ENCODE measurements at regions not wholly inside any gene's neighbourhood (a gene's known extent, or its start where the extent isn't known, plus 50 kb on each side); places are given as distances from the start of the nearest gene placed in this dataset.

DNA sequence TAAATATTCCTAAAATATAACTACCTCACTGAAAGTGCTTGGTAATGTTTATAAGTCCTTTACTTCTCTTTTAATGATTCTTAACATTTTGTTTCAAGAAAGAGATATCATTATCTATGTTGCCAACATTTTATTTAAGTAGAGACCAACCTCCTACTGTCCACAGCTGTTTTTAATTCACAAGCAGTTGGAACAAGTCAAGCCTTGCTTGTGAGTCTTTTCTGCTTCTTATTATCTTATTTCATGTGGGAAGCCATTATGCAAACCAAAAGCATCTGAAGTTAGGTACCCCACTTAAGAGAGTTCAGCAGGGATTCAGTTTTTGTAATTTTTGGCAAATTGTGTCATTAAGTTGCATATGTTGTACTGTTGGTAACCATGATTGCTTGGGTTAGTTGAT is 1714.5 kb downstream of the GRIK2 start:
- TF ChIP-seq, protein P1, sequence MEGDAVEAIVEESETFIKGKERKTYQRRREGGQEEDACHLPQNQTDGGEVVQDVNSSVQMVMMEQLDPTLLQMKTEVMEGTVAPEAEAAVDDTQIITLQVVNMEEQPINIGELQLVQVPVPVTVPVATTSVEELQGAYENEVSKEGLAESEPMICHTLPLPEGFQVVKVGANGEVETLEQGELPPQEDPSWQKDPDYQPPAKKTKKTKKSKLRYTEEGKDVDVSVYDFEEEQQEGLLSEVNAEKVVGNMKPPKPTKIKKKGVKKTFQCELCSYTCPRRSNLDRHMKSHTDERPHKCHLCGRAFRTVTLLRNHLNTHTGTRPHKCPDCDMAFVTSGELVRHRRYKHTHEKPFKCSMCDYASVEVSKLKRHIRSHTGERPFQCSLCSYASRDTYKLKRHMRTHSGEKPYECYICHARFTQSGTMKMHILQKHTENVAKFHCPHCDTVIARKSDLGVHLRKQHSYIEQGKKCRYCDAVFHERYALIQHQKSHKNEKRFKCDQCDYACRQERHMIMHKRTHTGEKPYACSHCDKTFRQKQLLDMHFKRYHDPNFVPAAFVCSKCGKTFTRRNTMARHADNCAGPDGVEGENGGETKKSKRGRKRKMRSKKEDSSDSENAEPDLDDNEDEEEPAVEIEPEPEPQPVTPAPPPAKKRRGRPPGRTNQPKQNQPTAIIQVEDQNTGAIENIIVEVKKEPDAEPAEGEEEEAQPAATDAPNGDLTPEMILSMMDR (IDR thresholded peaks at IDR 0.05), result no peak
- TF ChIP-seq ZNF396 (CRISPR knock-in tag; IDR thresholded peaks at IDR 0.05; ENCODE audit: borderline replicate concordance), result no peak
- TF ChIP-seq TEAD1 (CRISPR knock-in tag; IDR thresholded peaks at IDR 0.05), result no peak
- TF ChIP-seq EMX1 (CRISPR knock-in tag; IDR thresholded peaks at IDR 0.05), result no peak
- TF ChIP-seq ZNF232 (CRISPR knock-in tag; IDR thresholded peaks at IDR 0.05), result no peak
- TF ChIP-seq, protein P2, sequence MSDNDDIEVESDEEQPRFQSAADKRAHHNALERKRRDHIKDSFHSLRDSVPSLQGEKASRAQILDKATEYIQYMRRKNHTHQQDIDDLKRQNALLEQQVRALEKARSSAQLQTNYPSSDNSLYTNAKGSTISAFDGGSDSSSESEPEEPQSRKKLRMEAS (CRISPR knock-in tag; IDR thresholded peaks at IDR 0.05), result no peak
- TF ChIP-seq, protein P3, sequence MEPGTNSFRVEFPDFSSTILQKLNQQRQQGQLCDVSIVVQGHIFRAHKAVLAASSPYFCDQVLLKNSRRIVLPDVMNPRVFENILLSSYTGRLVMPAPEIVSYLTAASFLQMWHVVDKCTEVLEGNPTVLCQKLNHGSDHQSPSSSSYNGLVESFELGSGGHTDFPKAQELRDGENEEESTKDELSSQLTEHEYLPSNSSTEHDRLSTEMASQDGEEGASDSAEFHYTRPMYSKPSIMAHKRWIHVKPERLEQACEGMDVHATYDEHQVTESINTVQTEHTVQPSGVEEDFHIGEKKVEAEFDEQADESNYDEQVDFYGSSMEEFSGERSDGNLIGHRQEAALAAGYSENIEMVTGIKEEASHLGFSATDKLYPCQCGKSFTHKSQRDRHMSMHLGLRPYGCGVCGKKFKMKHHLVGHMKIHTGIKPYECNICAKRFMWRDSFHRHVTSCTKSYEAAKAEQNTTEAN (CRISPR knock-in tag; IDR thresholded peaks at IDR 0.05), result no peak

All from WTC11 (cell line).